IMR-90 (cell line): ENCODE measurements at regions not wholly inside any gene's neighbourhood (a gene's known extent, or its start where the extent isn't known, plus 50 kb on each side); places are given as distances from the start of the nearest gene placed in this dataset.

Source experiments
- CTCF ChIP-seq: conservative IDR thresholded peaks from 2 replicates; pipeline ENCODE4 v1.5.1; 2012; ENCODE audit warnings: mild to moderate bottlenecking, low read depth, low read length, improper control_type of control experiment

DNA sequence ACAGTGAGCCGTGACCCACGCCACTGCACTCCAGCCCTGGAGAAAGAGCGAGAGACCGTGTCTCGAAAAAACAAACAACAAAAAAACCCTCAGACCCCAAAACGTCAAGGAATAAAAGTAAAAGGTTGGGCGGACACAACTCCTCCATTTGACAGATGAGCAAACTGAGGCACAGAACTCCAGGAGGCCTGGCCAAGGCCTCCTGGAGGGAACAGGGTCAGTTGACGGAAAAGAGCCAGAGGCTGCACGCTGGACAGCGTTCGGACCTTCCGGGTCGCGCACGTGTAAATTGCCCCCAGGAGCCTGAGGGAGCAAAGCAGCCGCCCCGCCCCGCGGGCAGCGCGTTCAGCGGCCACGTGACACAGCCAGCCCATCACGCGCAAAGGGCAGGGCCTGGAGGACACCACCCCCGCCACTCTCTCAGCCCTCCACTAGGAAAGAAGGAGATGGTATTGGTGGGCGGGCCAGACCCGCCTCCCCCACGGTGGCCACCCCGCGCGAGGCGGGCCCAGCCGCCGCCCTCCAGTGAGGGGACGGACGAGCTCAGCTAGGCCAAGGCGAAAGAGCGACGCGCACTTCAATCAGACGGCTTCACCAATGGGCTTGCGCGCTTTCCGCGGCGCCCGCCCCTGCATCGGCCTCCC is 81.5 kb downstream of the PTPDC1 start (continued):
- no peak; the same call in 1 of the 2 replicates for TF ChIP-seq CTCF
